ENCODE measurements at regions not wholly inside any gene's neighbourhood (a gene's known extent, or its start where the extent isn't known, plus 50 kb on each side); places are given as distances from the start of the nearest gene placed in this dataset.

- intact Hi-C loops (cut with micrococcal nuclease) = loop anchor here (2.0 to 10.0 kb wide), 2 partner anchors 218 to 246 kb away; no protein-coding TSS in a partner anchor
- Histone ChIP-seq H3K9me2 (ENCODE audit: insufficient read depth) (no peaks in the 10 kb centered on the region), H4K20me1 (ENCODE audit: insufficient read depth) (no peaks in the 10 kb centered on the region), H3K36me3 (ENCODE audit: control insufficient read depth in 1 of 2, insufficient read depth in 2 of 2, low read length in 2 of 2) (no peaks in the 10 kb centered on the region), H2AFZ (ENCODE audit: low read depth, low read length, poor library complexity, severe bottlenecking) (no peak overlapping the region), H3K4me2 (ENCODE audit: low read length) (no peak overlapping the region), H3K9me3 (ENCODE audit: control insufficient read depth in 1 of 2, insufficient read depth in 1 of 2, low read depth in 1 of 2, low read length in 2 of 2) (no peaks in the 10 kb centered on the region), H3K79me2 (ENCODE audit: insufficient read depth, low read length) (no peaks in the 10 kb centered on the region), H3K4me3 (replicated peaks in 1 of 2; ENCODE audit: low read depth in 1 of 2, low read length in 2 of 2) (no peak overlapping the region), H3K9ac (ENCODE audit: low read length) (no peak overlapping the region), H3K27ac (ENCODE audit: low read depth, low read length) (no peak overlapping the region), H3K4me1 (ENCODE audit: control insufficient read depth in 1 of 2, insufficient read depth in 2 of 2, low read length in 2 of 2) (no peaks in the 10 kb centered on the region), H3K27me3 (ENCODE audit: insufficient read depth, low read length) (no peaks in the 10 kb centered on the region)
- RAD21 ChIA-PET (ENCODE audit: low non-redundant PET in 1 of 2, low total read pairs in 2 of 2, uncharacterized antibody in 2 of 2, unreplicated experiment in 2 of 2) = no interaction called here
- BruUV-seq (replicated peaks) = no TSS peak
- CTCF ChIA-PET = interaction anchor here (0.8 to 1.2 kb wide), 8 partner anchors 9 to 783 kb away, joined by 3 to 6 read pairs (median 3); no protein-coding TSS in a partner anchor
- TF ChIP-seq SRF (IDR thresholded peaks at IDR 0.05; ENCODE audit: low read depth) = no peak
- peak; percentile 38 to 57 (median 47); a peak in 5 of 6 replicates for TF ChIP-seq CTCF (IDR thresholded peaks at IDR 0.05 in 2 of 3, conservative IDR thresholded peaks at IDR 0.05 in 1 of 3; ENCODE audit: borderline replicate concordance in 1 of 3, insufficient read depth in 1 of 3, low read depth in 2 of 3, low read length in 2 of 3)
- TF ChIP-seq TCF7L2 (IDR thresholded peaks at IDR 0.05; ENCODE audit: borderline replicate concordance, extremely low read depth, insufficient read depth, insufficient read length) = no peak
- TF ChIP-seq RAD21 (IDR thresholded peaks at IDR 0.05; ENCODE audit: low read depth) = peak; percentile 58
- no peak for TF ChIP-seq ATF3 (IDR thresholded peaks at IDR 0.05)
- TF ChIP-seq ZFX (IDR thresholded peaks at IDR 0.05) = no peak
- TF ChIP-seq REST (IDR thresholded peaks at IDR 0.05; ENCODE audit: low read depth) = no peak
- POLR2A ChIA-PET = no interaction called here
- ATAC-seq = peak; percentile 76
- peak; percentile 10 for DNase-seq (ENCODE audit: low read depth, low spot score)
Observed at GRCh38 chr6:130282234-130282995, 59.7 kb upstream of the SAMD3 start.

Measured in HCT116 (cell line).